PC-9 (cell line): ENCODE measurements at regions not wholly inside any gene's neighbourhood (a gene's known extent, or its start where the extent isn't known, plus 50 kb on each side); places are given as distances from the start of the nearest gene placed in this dataset.
"Not testable (repeated sequence)": the region's sequence is repeated elsewhere in the genome, so short reads cannot be mapped to it uniquely, and the experiment has no call there.

ENCODE experiments used
- EZH2 ChIP-seq: fragments of 200-600 bp; sonication (generic); IDR thresholded peaks from 2 replicates; pipeline ENCODE4 v1.8.0; 2017; ENCODE audit warnings: antibody characterized with exemption, low read depth
- TF ChIP-seq, protein P1 (sequence below): fragments of 200-600 bp; sonication (generic); conservative IDR thresholded peaks from 2 replicates; pipeline ENCODE4 v1.6.1; 2017; ENCODE audit warnings: mixed run types, antibody characterized with exemption, mild to moderate bottlenecking, moderate library complexity

DNA sequence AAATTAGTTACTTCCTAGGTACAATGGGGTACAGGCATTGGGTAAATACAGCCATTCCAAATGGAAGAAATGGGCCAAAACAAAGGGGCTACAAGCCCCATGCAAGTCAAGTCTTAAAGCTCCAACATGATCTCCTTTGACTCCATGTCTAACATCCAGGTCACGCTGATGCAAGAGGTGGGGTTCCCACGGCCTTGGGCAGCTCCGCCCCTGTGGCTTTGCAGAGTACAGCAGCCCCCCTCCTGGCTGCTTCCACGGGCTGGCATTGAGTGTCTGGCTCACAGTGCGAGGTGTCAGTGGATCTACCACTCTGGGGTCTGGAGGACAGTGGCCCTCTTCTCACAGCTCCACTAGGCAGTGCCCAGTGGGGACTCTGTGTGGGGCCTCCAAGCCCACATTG is 109.4 kb upstream of the SFSWAP start:
- TF ChIP-seq, protein P1, sequence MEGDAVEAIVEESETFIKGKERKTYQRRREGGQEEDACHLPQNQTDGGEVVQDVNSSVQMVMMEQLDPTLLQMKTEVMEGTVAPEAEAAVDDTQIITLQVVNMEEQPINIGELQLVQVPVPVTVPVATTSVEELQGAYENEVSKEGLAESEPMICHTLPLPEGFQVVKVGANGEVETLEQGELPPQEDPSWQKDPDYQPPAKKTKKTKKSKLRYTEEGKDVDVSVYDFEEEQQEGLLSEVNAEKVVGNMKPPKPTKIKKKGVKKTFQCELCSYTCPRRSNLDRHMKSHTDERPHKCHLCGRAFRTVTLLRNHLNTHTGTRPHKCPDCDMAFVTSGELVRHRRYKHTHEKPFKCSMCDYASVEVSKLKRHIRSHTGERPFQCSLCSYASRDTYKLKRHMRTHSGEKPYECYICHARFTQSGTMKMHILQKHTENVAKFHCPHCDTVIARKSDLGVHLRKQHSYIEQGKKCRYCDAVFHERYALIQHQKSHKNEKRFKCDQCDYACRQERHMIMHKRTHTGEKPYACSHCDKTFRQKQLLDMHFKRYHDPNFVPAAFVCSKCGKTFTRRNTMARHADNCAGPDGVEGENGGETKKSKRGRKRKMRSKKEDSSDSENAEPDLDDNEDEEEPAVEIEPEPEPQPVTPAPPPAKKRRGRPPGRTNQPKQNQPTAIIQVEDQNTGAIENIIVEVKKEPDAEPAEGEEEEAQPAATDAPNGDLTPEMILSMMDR, result not testable (repeated sequence)
- TF ChIP-seq EZH2, result not testable (repeated sequence)
